Lower leg skin (tissue), 3 donors: ENCODE measurements at regions not wholly inside any gene's neighbourhood (a gene's known extent, or its start where the extent isn't known, plus 50 kb on each side); places are given as distances from the start of the nearest gene placed in this dataset.

ENCODE experiments used
- CTCF ChIP-seq, 3 donors: fragments of 450-650 bp; IDR thresholded peaks; one replicate each; pipeline ENCODE4 v1.5.1; 2016; ENCODE audit warnings: antibody characterized with exemption in 3 of 3, mild to moderate bottlenecking in 3 of 3, moderate library complexity in 2 of 3
- POLR2A ChIP-seq, 2 donors: fragments of 450-650 bp; IDR thresholded peaks; one replicate each; pipeline ENCODE4 v1.6.1; 2016 to 2017; ENCODE audit warnings: antibody characterized with exemption in 2 of 2, mild to moderate bottlenecking in 1 of 2, moderate library complexity in 1 of 2

- TF ChIP-seq CTCF (IDR thresholded peaks at IDR 0.05) = no peak
- no peak for TF ChIP-seq POLR2A (IDR thresholded peaks at IDR 0.05)
Measured at GRCh38 chr10:54983255-54983654, 182.2 kb upstream of the PCDH15 start.
